ELR (cell line): ENCODE measurements at regions not wholly inside any gene's neighbourhood (a gene's known extent, or its start where the extent isn't known, plus 50 kb on each side); places are given as distances from the start of the nearest gene placed in this dataset.
"Not testable (repeated sequence)": the region's sequence is repeated elsewhere in the genome, so short reads cannot be mapped to it uniquely, and the experiment has no call there.

ENCODE experiments used
- DNase-seq: peaks from one replicate; pipeline ENCODE4 v3.0.0-alpha.2; 2015; ENCODE audit warnings: low read depth

DNA sequence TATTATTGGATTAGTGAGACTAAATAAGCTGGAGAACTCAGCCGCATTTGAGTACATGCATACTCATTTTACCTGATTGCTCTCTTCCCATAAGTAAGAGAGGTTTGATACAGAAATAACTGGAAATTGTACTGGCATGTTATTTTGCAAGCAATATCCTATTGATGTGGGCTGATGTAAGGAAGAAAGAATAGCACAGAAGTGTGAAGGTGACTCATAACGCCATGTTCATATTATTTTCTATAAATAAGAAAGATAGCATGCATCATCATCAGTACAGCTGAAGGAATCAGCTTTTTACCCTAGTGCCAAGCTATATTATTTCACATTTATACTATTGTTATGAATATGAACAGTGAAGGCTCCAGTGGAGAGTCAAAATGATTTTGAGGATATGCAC is 138.3 kb upstream of the FAM47A start:
- no peak for DNase-seq

- no peak for DNase-seq
Measured at GRCh38 chrX:34238896-34239295, 106.8 kb upstream of the FAM47A start.

- not testable (repeated sequence) for DNase-seq
Measured at GRCh38 chrX:34230156-34230555, 98.0 kb upstream of the FAM47A start.

DNA sequence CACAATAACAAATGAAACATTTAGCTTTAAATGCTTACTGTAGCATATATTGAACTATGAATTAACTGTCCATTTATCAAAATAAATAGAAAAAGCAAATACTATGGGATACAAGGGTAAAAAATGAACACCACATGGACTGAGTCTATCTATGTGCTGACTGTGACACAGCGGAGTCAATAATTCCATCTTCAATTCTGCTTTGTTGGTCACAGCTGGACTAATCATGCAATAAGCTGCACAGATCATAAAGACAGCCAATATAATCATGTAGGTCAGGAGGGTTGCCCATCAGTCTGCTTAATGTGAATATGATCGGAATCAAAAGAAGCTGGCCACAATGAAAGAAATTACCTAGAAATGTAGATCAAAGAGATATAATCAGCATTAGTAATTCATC is 95.7 kb upstream of the FAM47A start:
- no peak for DNase-seq

- no peak for DNase-seq
Measured at GRCh38 chrX:34223574-34223973, 91.5 kb upstream of the FAM47A start.

GRCh38 chrX:34218063-34218462 is 85.9 kb upstream of the FAM47A start:
- no peak for DNase-seq

DNA sequence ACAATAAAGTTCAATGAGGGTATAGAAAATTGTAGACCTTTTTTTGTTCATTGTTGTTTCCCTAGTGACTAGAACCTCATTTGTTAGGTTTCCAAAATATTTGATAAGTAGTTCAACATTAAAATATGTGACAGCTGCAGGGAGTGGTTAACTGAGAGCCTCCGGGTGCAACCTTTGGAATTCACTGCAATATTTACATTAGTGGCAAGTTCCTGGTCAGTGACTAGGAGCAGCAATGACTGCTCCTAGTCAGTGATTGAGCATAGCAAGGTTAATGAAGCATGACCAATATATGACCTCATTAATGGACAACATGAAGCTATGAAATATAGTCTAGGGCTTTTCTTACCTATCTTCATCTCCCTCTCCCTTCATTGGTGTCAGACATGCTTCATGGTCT is 65.8 kb upstream of the FAM47A start:
- DNase-seq: no peak
